CD4-positive, alpha-beta T cell treated with Interleukin-10 for 1 hour (primary cell): ENCODE measurements at regions not wholly inside any gene's neighbourhood (a gene's known extent, or its start where the extent isn't known, plus 50 kb on each side); places are given as distances from the start of the nearest gene placed in this dataset.
A peak's percentile ranks its signal among the peaks of the same experiment; 100 is the strongest.
"Not testable (repeated sequence)": the region's sequence is repeated elsewhere in the genome, so short reads cannot be mapped to it uniquely, and the experiment has no call there.

Source experiments
- DNase-seq: peaks from one replicate; pipeline ENCODE4 v3.0.0-alpha.2; 2020

- DNase-seq, result peak; percentile 56
These were observed 263.6 kb downstream of the DUSP10 start for GRCh38 chr1:221478050-221478949.

- DNase-seq, result no peak
These were observed 253.9 kb downstream of the DUSP10 start for GRCh38 chr1:221487781-221488524.

GRCh38 chr1:221488550-221488949, 253.3 kb downstream of the DUSP10 start:
- DNase-seq, result no peak

- no peak for DNase-seq
These were observed 247.2 kb downstream of the DUSP10 start for GRCh38 chr1:221494670-221495069.

- no peak for DNase-seq
These were observed 244.8 kb downstream of the DUSP10 start for GRCh38 chr1:221497046-221497445.

- DNase-seq, result no peak
These were observed 238.6 kb downstream of the DUSP10 start for GRCh38 chr1:221503268-221503667.

- no peak for DNase-seq
These were observed 232.1 kb downstream of the DUSP10 start for GRCh38 chr1:221509575-221510355.

- no peak for DNase-seq
These were observed 230.9 kb downstream of the DUSP10 start for GRCh38 chr1:221510793-221511503.

- DNase-seq, result no peak
These were observed 230.1 kb downstream of the DUSP10 start for GRCh38 chr1:221511797-221512196.

- DNase-seq, result no peak
These were observed 227.1 kb downstream of the DUSP10 start for GRCh38 chr1:221514806-221515205.

- DNase-seq, result no peak
These were observed 226.4 kb downstream of the DUSP10 start for GRCh38 chr1:221515496-221515895.

- DNase-seq, result no peak
These were observed 223.9 kb downstream of the DUSP10 start for GRCh38 chr1:221517961-221518360.

- no peak for DNase-seq
These were observed 221.6 kb downstream of the DUSP10 start for GRCh38 chr1:221520250-221520649.

GRCh38 chr1:221521686-221522085, 220.2 kb downstream of the DUSP10 start:
- DNase-seq, result peak; percentile 12

GRCh38 chr1:221522529-221522940, 219.4 kb downstream of the DUSP10 start:
- no peak for DNase-seq

GRCh38 chr1:221525749-221526148, 216.1 kb downstream of the DUSP10 start:
- no peak for DNase-seq

GRCh38 chr1:221527302-221527701, 214.6 kb downstream of the DUSP10 start:
- no peak for DNase-seq

- DNase-seq, result no peak
These were observed 213.8 kb downstream of the DUSP10 start for GRCh38 chr1:221527886-221528624.

- DNase-seq, result not testable (repeated sequence)
These were observed 211.7 kb downstream of the DUSP10 start for GRCh38 chr1:221530159-221530558.

GRCh38 chr1:221530791-221531190, 211.1 kb downstream of the DUSP10 start:
- DNase-seq, result no peak

- no peak for DNase-seq
These were observed 209.7 kb downstream of the DUSP10 start for GRCh38 chr1:221532071-221532773.
